Neural progenitor cell (in vitro differentiated cells): ENCODE measurements at regions not wholly inside any gene's neighbourhood (a gene's known extent, or its start where the extent isn't known, plus 50 kb on each side); places are given as distances from the start of the nearest gene placed in this dataset.

ENCODE experiments used
- DNase-seq: peaks from one replicate; pipeline ENCODE4 v3.0.0-alpha.2; 2016; ENCODE audit warnings: low spot score
- H2AFZ ChIP-seq: fragments of 200-600 bp; sonication (generic); replicated peaks from 2 replicates; pipeline ENCODE4 v1.6.1; 2016; ENCODE audit warnings: antibody characterized with exemption
- H3F3A ChIP-seq: fragments of 200-600 bp; sonication (generic); 2 replicates; pipeline ENCODE4 v1.6.1; 2016; ENCODE audit warnings: antibody characterized with exemption, low read depth
- H3K27ac ChIP-seq: fragments of 200-600 bp; sonication (generic); 2 replicates; pipeline ENCODE4 v1.5.1; 2016; ENCODE audit warnings: mild to moderate bottlenecking
- H3K27me3 ChIP-seq: fragments of 200-600 bp; sonication (generic); 2 replicates; pipeline ENCODE4 v1.6.1; 2016; ENCODE audit warnings: mild to moderate bottlenecking, moderate library complexity
- H3K36me3 ChIP-seq: fragments of 200-600 bp; sonication (generic); 2 replicates; pipeline ENCODE4 v1.5.1; 2016
- H3K4me1 ChIP-seq: fragments of 200-600 bp; sonication (generic); 2 replicates; pipeline ENCODE4 v1.6.1; 2016; ENCODE audit warnings: mixed run types
- H3K4me2 ChIP-seq: fragments of 200-600 bp; sonication (generic); 2 replicates; pipeline ENCODE4 v1.6.1; 2016
- H3K4me3 ChIP-seq: fragments of 200-600 bp; sonication (generic); 2 replicates; pipeline ENCODE4 v1.5.1; 2016
- H3K79me2 ChIP-seq: fragments of 200-600 bp; sonication (generic); 2 replicates; pipeline ENCODE4 v1.6.1; 2016; ENCODE audit warnings: low read depth
- H3K9ac ChIP-seq: fragments of 200-600 bp; sonication (generic); 2 replicates; pipeline ENCODE4 v1.6.1; 2016
- H3K9me3 ChIP-seq: fragments of 200-600 bp; sonication (generic); 2 replicates; pipeline ENCODE4 v1.5.1; 2016; ENCODE audit warnings: low read depth
- H4K20me1 ChIP-seq: fragments of 200-600 bp; sonication (generic); 2 replicates; pipeline ENCODE4 v1.6.1; 2016; ENCODE audit warnings: low read depth
- H3K27ac Mint-ChIP-seq: 3 replicates; pipeline ENCODE4 v1.8.0; 2021; ENCODE audit warnings: mixed read lengths
- H3K27me3 Mint-ChIP-seq: 2 replicates; pipeline ENCODE4 v1.8.0; 2022; ENCODE audit warnings: low read depth, mild to moderate bottlenecking, inconsistent platforms, moderate library complexity, mixed read lengths; ENCODE audit not compliant: insufficient read depth
- H3K36me3 Mint-ChIP-seq: 3 replicates; pipeline ENCODE4 v1.8.0; 2021; ENCODE audit warnings: mixed read lengths
- H3K4me1 Mint-ChIP-seq: 3 replicates; pipeline ENCODE4 v1.8.0; 2021; ENCODE audit warnings: mixed read lengths
- H3K4me3 Mint-ChIP-seq: 3 replicates; pipeline ENCODE4 v1.8.0; 2021; ENCODE audit warnings: mild to moderate bottlenecking, moderate library complexity, mixed read lengths
- H3K9me3 Mint-ChIP-seq: 3 replicates; pipeline ENCODE4 v1.8.0; 2020; ENCODE audit warnings: mixed read lengths
- EZH2 ChIP-seq: fragments of 200-600 bp; sonication (generic); IDR thresholded peaks from 2 replicates; pipeline ENCODE4 v1.6.1; 2017; ENCODE audit warnings: antibody characterized with exemption, mild to moderate bottlenecking, moderate library complexity
- EZH2phosphoT487 ChIP-seq: fragments of 200-600 bp; sonication (generic); IDR thresholded peaks from 2 replicates; pipeline ENCODE4 v1.6.1; 2017; ENCODE audit warnings: antibody characterized with exemption
- TF ChIP-seq, protein P1 (sequence below): fragments of 200-600 bp; sonication (generic); IDR thresholded peaks from 2 replicates; pipeline ENCODE4 v1.5.1; 2017; ENCODE audit warnings: antibody characterized with exemption, mild to moderate bottlenecking

DNA sequence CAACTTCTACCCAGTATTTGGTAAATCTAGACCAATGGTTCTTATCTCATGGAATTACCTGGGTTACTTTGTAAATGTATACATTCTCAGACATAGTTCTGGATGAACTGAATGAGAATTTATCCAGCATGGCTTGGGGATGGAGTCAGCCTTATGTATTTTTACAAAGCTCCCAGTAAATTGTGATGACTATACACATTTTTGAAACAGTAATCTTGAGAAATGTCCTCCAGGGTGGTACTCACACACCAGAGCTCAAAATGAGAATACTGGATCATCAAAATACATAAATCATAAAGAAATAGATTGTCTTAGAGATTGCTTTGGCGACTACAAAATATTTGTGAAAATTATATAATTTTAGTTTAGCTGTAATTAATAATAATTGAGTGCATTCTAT, 722.1 kb upstream of the DPPA4 start:
- Mint-ChIP-seq H3K9me3 (no peaks in the 10 kb centered on the region), H3K4me1 (no peaks in the 10 kb centered on the region), H3K36me3 (no peaks in the 10 kb centered on the region), H3K27ac (no peak overlapping the region), H3K4me3 (no peak overlapping the region), H3K27me3 (no peaks in the 10 kb centered on the region)
- Histone ChIP-seq H3K4me2 (no peak overlapping the region), H3K36me3 (no peaks in the 10 kb centered on the region), H3K9me3 (no peaks in the 10 kb centered on the region), H3K79me2 (no peaks in the 10 kb centered on the region), H3F3A (no peaks in the 10 kb centered on the region), H3K27me3 (no peaks in the 10 kb centered on the region), H3K4me3 (no peak overlapping the region), H3K27ac (no peak overlapping the region), H3K4me1 (no peaks in the 10 kb centered on the region), H3K9ac (no peak overlapping the region), H4K20me1 (no peaks in the 10 kb centered on the region), H2AFZ (no peak overlapping the region)
- TF ChIP-seq EZH2, result no peak
- TF ChIP-seq, protein P1, sequence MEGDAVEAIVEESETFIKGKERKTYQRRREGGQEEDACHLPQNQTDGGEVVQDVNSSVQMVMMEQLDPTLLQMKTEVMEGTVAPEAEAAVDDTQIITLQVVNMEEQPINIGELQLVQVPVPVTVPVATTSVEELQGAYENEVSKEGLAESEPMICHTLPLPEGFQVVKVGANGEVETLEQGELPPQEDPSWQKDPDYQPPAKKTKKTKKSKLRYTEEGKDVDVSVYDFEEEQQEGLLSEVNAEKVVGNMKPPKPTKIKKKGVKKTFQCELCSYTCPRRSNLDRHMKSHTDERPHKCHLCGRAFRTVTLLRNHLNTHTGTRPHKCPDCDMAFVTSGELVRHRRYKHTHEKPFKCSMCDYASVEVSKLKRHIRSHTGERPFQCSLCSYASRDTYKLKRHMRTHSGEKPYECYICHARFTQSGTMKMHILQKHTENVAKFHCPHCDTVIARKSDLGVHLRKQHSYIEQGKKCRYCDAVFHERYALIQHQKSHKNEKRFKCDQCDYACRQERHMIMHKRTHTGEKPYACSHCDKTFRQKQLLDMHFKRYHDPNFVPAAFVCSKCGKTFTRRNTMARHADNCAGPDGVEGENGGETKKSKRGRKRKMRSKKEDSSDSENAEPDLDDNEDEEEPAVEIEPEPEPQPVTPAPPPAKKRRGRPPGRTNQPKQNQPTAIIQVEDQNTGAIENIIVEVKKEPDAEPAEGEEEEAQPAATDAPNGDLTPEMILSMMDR, result no peak
- TF ChIP-seq EZH2phosphoT487, result no peak
- no peak for DNase-seq

DNA sequence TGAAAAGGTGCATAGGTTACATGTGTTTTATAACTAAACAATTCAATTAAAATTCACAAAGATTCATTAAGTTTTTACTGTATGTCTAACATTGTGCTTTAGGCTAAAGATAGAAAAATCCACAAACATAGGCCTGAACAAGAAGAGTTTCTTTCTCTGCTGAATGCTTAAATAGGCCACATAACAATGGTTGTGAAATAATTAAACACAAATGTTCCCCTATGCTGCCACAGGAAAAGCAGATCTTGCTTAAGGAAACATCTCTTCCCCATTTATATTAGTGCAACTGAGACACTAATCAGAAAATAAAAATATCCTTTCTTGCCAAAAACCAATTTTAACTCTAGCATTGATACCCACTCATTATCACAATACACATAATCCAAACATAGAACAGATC, 725.4 kb upstream of the DPPA4 start:
- Mint-ChIP-seq H3K36me3 (no peaks in the 10 kb centered on the region), H3K4me1 (no peaks in the 10 kb centered on the region), H3K9me3 (no peaks in the 10 kb centered on the region), H3K27ac (no peak overlapping the region), H3K27me3 (no peaks in the 10 kb centered on the region), H3K4me3 (no peak overlapping the region)
- Histone ChIP-seq H3K27me3 (no peaks in the 10 kb centered on the region), H3K4me1 (no peaks in the 10 kb centered on the region), H3K4me3 (no peak overlapping the region), H3K36me3 (no peaks in the 10 kb centered on the region), H3F3A (no peaks in the 10 kb centered on the region), H3K9me3 (no peaks in the 10 kb centered on the region), H3K79me2 (no peaks in the 10 kb centered on the region), H3K27ac (no peak overlapping the region), H3K4me2 (no peak overlapping the region), H3K9ac (no peak overlapping the region), H4K20me1 (no peaks in the 10 kb centered on the region), H2AFZ (no peak overlapping the region)
- no peak for DNase-seq
- TF ChIP-seq, protein P1, result no peak
- TF ChIP-seq EZH2phosphoT487 (no peak), EZH2 (no peak)

DNA sequence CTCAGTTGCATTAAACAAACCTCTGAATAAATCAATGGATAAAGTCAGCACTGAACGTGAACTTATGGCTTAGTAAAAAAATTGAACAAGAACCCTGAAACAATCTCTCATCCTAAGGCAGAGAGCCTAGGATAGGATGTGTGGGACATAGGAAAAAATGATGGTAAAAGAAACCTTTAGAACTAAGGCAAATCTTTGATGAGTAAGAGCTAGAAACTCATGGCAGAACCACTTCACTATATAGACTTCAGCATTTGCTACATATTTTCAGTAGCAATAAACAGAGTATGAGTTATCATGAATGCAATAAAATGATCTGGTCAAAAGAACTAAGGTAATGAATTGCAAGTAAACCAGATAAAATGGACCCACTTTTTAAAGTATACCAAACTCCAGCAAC, 725.8 kb upstream of the DPPA4 start:
- no peak overlapping the region for H3K4me3 ChIP-seq
- H4K20me1 ChIP-seq, result no peaks in the 10 kb centered on the region
- Mint-ChIP-seq H3K4me1 (no peaks in the 10 kb centered on the region), H3K9me3 (no peaks in the 10 kb centered on the region), H3K4me3 (no peak overlapping the region), H3K27ac (no peak overlapping the region), H3K36me3 (no peaks in the 10 kb centered on the region), H3K27me3 (no peaks in the 10 kb centered on the region)
- H3K27me3 ChIP-seq, result no peaks in the 10 kb centered on the region
- H3K79me2 ChIP-seq, result no peaks in the 10 kb centered on the region
- no peaks in the 10 kb centered on the region for H3F3A ChIP-seq
- DNase-seq, result no peak
- no peaks in the 10 kb centered on the region for H3K4me1 ChIP-seq
- H3K36me3 ChIP-seq, result no peaks in the 10 kb centered on the region
- H3K4me2 ChIP-seq, result no peak overlapping the region
- no peak overlapping the region for H3K27ac ChIP-seq
- no peaks in the 10 kb centered on the region for H3K9me3 ChIP-seq
- H3K9ac ChIP-seq, result no peak overlapping the region
- H2AFZ ChIP-seq, result no peak overlapping the region
- TF ChIP-seq EZH2 (no peak), EZH2phosphoT487 (no peak)
- TF ChIP-seq, protein P1, result no peak

DNA sequence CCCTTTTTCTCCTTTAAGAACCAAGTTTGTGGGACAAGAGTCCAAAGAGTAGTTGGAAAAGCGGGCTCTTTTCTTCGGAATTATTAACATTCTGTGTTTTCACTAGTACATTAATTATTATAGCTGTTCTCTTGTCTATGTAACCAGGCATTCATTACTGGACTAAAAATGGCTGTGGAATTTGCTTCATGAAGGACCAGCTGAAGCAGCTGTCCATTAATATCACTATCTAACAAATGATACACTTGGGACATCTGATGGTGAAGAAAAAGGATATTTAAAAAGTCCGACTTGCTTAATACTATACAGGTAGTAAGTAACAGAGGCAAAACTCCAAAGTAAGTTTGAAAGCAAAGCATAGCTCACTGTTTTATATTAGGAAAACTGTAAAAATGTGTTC, 728.9 kb upstream of the DPPA4 start:
- Histone ChIP-seq H3K9me3 (no peaks in the 10 kb centered on the region), H3K36me3 (no peaks in the 10 kb centered on the region), H3K79me2 (no peaks in the 10 kb centered on the region), H2AFZ (no peak overlapping the region), H3K27me3 (no peaks in the 10 kb centered on the region), H3F3A (no peaks in the 10 kb centered on the region), H3K4me3 (no peak overlapping the region), H3K4me1 (no peaks in the 10 kb centered on the region), H3K4me2 (no peak overlapping the region), H4K20me1 (no peaks in the 10 kb centered on the region), H3K9ac (no peak overlapping the region), H3K27ac (no peak overlapping the region)
- no peak overlapping the region for H3K4me3 Mint-ChIP-seq
- peaks cover 1% of the 10 kb centered on the region for H3K27me3 Mint-ChIP-seq
- H3K4me1 Mint-ChIP-seq, result peaks cover 5% of the 10 kb centered on the region
- H3K36me3 Mint-ChIP-seq, result no peaks in the 10 kb centered on the region
- DNase-seq, result no peak
- no peak overlapping the region for H3K27ac Mint-ChIP-seq
- H3K9me3 Mint-ChIP-seq, result no peaks in the 10 kb centered on the region
- TF ChIP-seq EZH2phosphoT487, result no peak
- TF ChIP-seq EZH2, result no peak
- TF ChIP-seq, protein P1, result no peak
